ENCODE measurements at regions not wholly inside any gene's neighbourhood (a gene's known extent, or its start where the extent isn't known, plus 50 kb on each side); places are given as distances from the start of the nearest gene placed in this dataset.

DNA sequence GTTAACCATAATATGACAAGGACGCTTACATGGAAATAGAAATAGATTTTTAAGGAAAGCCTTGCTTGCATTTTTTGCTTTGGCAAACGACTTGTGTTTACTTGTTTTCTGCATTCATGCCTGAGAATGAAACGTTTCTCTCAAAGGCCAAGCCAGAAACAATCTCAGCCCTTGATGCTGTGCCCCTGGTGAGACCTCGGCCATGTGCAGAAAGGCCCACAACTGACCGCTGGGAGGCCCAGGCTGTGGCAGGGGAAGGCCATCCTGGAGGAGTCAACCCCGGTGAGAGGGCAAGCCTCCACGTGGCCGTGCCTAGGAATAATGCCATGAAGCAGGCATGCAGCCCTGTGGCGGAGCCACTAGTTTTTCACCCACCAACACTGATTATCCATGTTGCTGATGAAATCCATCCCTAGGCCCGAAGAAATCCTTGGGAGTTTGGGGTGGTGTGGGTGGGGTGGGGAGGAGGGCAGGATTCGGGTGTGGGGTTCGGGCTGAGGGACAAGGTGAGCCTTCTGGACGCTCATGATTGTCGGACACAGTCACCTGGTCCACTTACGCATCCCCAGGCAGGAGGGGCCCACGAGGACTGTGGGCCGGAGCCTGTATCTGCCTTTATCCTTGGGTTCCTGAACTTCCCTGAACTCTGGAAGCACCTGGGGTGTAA is 107.6 kb upstream of the APCDD1 start:
- no peak for DNase-seq (ENCODE audit: unreplicated experiment)
- ChIA-PET CTCF (no interaction called here), POLR2A (interaction anchor here (0.7 kb wide), 1 partner anchor 178 kb away, joined by 4 read pairs; no protein-coding TSS in a partner anchor)
- TF ChIP-seq, protein P1, sequence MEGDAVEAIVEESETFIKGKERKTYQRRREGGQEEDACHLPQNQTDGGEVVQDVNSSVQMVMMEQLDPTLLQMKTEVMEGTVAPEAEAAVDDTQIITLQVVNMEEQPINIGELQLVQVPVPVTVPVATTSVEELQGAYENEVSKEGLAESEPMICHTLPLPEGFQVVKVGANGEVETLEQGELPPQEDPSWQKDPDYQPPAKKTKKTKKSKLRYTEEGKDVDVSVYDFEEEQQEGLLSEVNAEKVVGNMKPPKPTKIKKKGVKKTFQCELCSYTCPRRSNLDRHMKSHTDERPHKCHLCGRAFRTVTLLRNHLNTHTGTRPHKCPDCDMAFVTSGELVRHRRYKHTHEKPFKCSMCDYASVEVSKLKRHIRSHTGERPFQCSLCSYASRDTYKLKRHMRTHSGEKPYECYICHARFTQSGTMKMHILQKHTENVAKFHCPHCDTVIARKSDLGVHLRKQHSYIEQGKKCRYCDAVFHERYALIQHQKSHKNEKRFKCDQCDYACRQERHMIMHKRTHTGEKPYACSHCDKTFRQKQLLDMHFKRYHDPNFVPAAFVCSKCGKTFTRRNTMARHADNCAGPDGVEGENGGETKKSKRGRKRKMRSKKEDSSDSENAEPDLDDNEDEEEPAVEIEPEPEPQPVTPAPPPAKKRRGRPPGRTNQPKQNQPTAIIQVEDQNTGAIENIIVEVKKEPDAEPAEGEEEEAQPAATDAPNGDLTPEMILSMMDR (IDR thresholded peaks at IDR 0.05; ENCODE audit: unreplicated experiment) = no peak
- H3K27ac Mint-ChIP-seq (ENCODE audit: low read depth, unreplicated experiment) = no peak overlapping the region
- intact Hi-C loops (cut with micrococcal nuclease) = no loop called here
- no peaks in the 10 kb centered on the region for H3K4me1 Mint-ChIP-seq (ENCODE audit: insufficient read depth, unreplicated experiment)
- no peak overlapping the region for H3K4me3 Mint-ChIP-seq (ENCODE audit: unreplicated experiment)
- no peaks in the 10 kb centered on the region for H3K27me3 Mint-ChIP-seq (ENCODE audit: insufficient read depth, unreplicated experiment)
- H3K36me3 Mint-ChIP-seq (ENCODE audit: insufficient read depth, unreplicated experiment) = no peaks in the 10 kb centered on the region
- H3K9me3 Mint-ChIP-seq (ENCODE audit: unreplicated experiment) = no peaks in the 10 kb centered on the region
- no TSS peak for BruUV-seq (replicated peaks)

DNA sequence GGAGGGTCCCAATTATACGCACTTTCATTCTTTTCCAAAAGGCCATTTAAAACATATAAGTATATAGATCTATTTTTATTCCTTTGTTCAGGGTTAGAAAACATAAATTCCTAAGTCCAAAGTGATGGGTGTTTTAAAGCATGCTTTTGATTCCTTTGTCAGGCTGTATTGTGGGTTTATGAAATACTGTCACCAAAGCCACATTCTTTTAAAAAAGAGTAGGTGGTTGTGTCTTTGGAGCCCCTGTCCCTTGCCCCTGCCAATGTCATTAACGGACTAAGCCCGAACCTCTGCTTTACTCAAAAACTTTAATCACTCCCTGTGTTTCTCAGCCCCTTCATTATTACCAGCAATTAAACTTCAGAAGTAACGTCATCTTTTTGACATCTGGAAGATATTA is 104.9 kb upstream of the APCDD1 start:
- Mint-ChIP-seq H3K9me3 (ENCODE audit: unreplicated experiment) (no peaks in the 10 kb centered on the region), H3K4me3 (ENCODE audit: unreplicated experiment) (no peak overlapping the region), H3K4me1 (ENCODE audit: insufficient read depth, unreplicated experiment) (peaks cover 8% of the 10 kb centered on the region), H3K36me3 (ENCODE audit: insufficient read depth, unreplicated experiment) (no peaks in the 10 kb centered on the region), H3K27me3 (ENCODE audit: insufficient read depth, unreplicated experiment) (no peaks in the 10 kb centered on the region), H3K27ac (ENCODE audit: low read depth, unreplicated experiment) (no peak overlapping the region)
- no peak for DNase-seq (ENCODE audit: unreplicated experiment)
- POLR2A ChIA-PET = no interaction called here
- no TSS peak for BruUV-seq (replicated peaks)
- CTCF ChIA-PET = no interaction called here
- intact Hi-C loops (cut with micrococcal nuclease) = no loop called here
- TF ChIP-seq, protein P1 (IDR thresholded peaks at IDR 0.05; ENCODE audit: unreplicated experiment) = no peak

DNA sequence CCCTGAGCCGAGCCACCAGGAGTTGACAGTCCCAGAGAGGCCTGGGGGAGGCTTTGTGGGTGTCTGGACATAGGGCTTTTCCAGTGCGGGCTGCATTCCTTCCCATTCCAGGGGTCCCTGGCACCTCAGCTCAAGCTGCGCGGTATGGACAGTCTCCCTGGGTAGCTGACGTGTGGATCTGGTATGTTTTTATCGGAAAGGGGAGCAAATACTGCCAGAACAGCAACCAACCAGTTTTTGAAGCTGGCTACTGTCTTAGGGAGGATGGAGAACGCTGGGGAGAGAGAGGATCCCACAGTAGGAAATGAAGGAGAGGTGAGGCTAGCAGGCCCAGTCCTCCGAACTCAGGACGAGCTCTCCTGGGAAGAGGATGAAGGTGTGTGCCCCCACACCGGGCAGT is 103.8 kb upstream of the APCDD1 start:
- H3K27ac Mint-ChIP-seq (ENCODE audit: low read depth, unreplicated experiment) = no peak overlapping the region
- no peak overlapping the region for H3K4me3 Mint-ChIP-seq (ENCODE audit: unreplicated experiment)
- intact Hi-C loops (cut with micrococcal nuclease) = no loop called here
- TF ChIP-seq, protein P1 (IDR thresholded peaks at IDR 0.05; ENCODE audit: unreplicated experiment) = no peak
- H3K36me3 Mint-ChIP-seq (ENCODE audit: insufficient read depth, unreplicated experiment) = no peaks in the 10 kb centered on the region
- DNase-seq (ENCODE audit: unreplicated experiment) = no peak
- H3K4me1 Mint-ChIP-seq (ENCODE audit: insufficient read depth, unreplicated experiment) = peaks cover 8% of the 10 kb centered on the region
- no peaks in the 10 kb centered on the region for H3K27me3 Mint-ChIP-seq (ENCODE audit: insufficient read depth, unreplicated experiment)
- ChIA-PET CTCF (interaction anchor here (0.7 kb wide), 1 partner anchor 127 kb away, joined by 4 read pairs; no protein-coding TSS in a partner anchor), POLR2A (interaction anchor here (0.6 kb wide), 1 partner anchor 278 kb away, joined by 3 read pairs; no protein-coding TSS in a partner anchor)
- no TSS peak for BruUV-seq (replicated peaks)
- H3K9me3 Mint-ChIP-seq (ENCODE audit: unreplicated experiment) = no peaks in the 10 kb centered on the region

DNA sequence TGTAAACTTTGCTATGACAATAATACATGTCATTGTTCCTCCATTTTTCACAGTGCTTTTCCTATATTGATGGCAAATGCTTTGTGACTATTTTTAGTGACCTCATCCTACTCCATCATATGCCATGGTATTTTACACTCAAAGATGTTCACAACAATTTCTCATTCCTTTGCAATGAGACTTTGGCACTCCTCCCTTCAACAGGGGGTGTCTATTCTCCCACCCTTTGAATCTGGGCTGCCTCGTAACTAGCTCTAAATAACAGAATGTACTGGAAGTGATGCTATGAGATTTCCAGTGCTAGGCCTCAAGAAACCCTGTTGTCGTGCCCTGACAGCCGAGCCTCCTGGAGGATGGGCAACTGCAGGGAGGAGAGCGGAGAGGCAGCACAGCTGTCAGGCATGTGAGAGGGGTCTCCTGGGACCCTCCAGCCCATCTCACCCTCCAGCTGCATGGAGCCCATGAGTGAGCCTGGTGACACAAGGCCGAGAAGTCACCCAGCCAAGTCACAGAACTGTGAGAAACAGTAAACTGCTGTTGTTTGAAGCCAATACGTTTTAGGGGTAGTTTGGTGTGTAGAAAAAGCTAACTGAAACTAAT is 103.1 kb upstream of the APCDD1 start:
- intact Hi-C loops (cut with micrococcal nuclease) = no loop called here

More for the DNA sequence above, 103.1 kb upstream of the APCDD1 start:
- ChIA-PET POLR2A (no interaction called here), CTCF (interaction anchor here (0.7 kb wide), 1 partner anchor 126 kb away, joined by 4 read pairs; no protein-coding TSS in a partner anchor)
- peaks cover 8% of the 10 kb centered on the region for H3K4me1 Mint-ChIP-seq (ENCODE audit: insufficient read depth, unreplicated experiment)
- H3K36me3 Mint-ChIP-seq (ENCODE audit: insufficient read depth, unreplicated experiment) = no peaks in the 10 kb centered on the region
- TF ChIP-seq, protein P1 (IDR thresholded peaks at IDR 0.05; ENCODE audit: unreplicated experiment) = no peak
- no peak overlapping the region for H3K4me3 Mint-ChIP-seq (ENCODE audit: unreplicated experiment)
- H3K9me3 Mint-ChIP-seq (ENCODE audit: unreplicated experiment) = no peaks in the 10 kb centered on the region
- DNase-seq (ENCODE audit: unreplicated experiment) = no peak
- no peaks in the 10 kb centered on the region for H3K27me3 Mint-ChIP-seq (ENCODE audit: insufficient read depth, unreplicated experiment)
- BruUV-seq (replicated peaks) = no TSS peak
- H3K27ac Mint-ChIP-seq (ENCODE audit: low read depth, unreplicated experiment) = no peak overlapping the region
